HepG2 (cell line): ENCODE measurements at regions not wholly inside any gene's neighbourhood (a gene's known extent, or its start where the extent isn't known, plus 50 kb on each side); places are given as distances from the start of the nearest gene placed in this dataset.
"Not testable (repeated sequence)": the region's sequence is repeated elsewhere in the genome, so short reads cannot be mapped to it uniquely, and the experiment has no call there.

Experiments used
- ATAC-seq: fragments of 200-7000 bp; cut with Tn5 transposase; 3 replicates; pipeline ENCODE4 v1.9.1; 2020; ENCODE audit warnings: mild to moderate bottlenecking, moderate library complexity
- BruUV-seq: library from RNA; stranded (reverse); fragments of 400-500 nt; replicated peaks from 2 replicates; lab custom pipeline; 2021; lab: Mats Ljungman, UMichigan
- CTCF ChIA-PET: fragments of 300-600 bp; formaldehyde crosslinking; extraction: SDS; loops from one replicate; lab custom pipeline; 2021; ENCODE audit warnings: low total read pairs, inconsistent platforms, low intra/inter-chr PET ratio; lab: Yijun Ruan, JAX
- POLR2A ChIA-PET: fragments of 350-600 bp; sonication (Branson Sonifier 250); formaldehyde crosslinking; loops from one replicate; lab custom pipeline; 2020; ENCODE audit warnings: antibody characterized with exemption, inconsistent platforms; lab: Yijun Ruan, JAX
- DNase-seq: peaks from one replicate; pipeline ENCODE4 v3.0.0-alpha.2; 2015; ENCODE audit warnings: low spot score
- FAIRE-seq: peaks from 3 replicates; lab custom pipeline; 2011; peaks lifted over from hg19 to GRCh38; lab: Jason Lieb, UNC
- H2AFZ ChIP-seq: one replicate; pipeline ENCODE4 v1.6.1; 2011; ENCODE audit warnings: low read length, inconsistent platforms
- H3K27ac ChIP-seq: fragments of 300-600 bp; 3 replicates; pipeline ENCODE4 v1.8.0; 2011; ENCODE audit warnings: mixed run types, mild to moderate bottlenecking, mixed read lengths, low read length, inconsistent platforms; ENCODE audit not compliant: insufficient read depth; ENCODE audit errors: extremely low read length
- H3K27me3 ChIP-seq, 2 experiments: fragments of 200-600 bp in 1 of 2; 2 replicates in 1 of 2; 3 replicates in 1 of 2; pipeline versions ENCODE4 v1.6.0 to v1.8.0; 2011; ENCODE audit warnings: low read length in 2 of 2, mild to moderate bottlenecking in 2 of 2, moderate library complexity in 2 of 2, inconsistent platforms in 1 of 2; ENCODE audit not compliant: insufficient read depth in 2 of 2, control insufficient read depth in 1 of 2
- H3K36me3 ChIP-seq, 2 experiments: fragments of 200-600 bp in 1 of 2; replicated peaks in 1 of 2; 2 replicates in 1 of 2; 3 replicates in 1 of 2; pipeline versions ENCODE4 v1.5.1 to v1.8.0; 2011; ENCODE audit warnings: low read length in 2 of 2, inconsistent platforms in 1 of 2; ENCODE audit not compliant: insufficient read depth in 2 of 2, control insufficient read depth in 1 of 2
- H3K4me1 ChIP-seq: 2 replicates; pipeline ENCODE4 v1.5.1; 2012; ENCODE audit warnings: low read length, inconsistent platforms; ENCODE audit not compliant: insufficient read depth
- H3K4me2 ChIP-seq: 2 replicates; pipeline ENCODE4 v1.6.0; 2011; ENCODE audit warnings: low read depth, low read length, inconsistent platforms
- H3K4me3 ChIP-seq, 3 experiments: fragments of 200-600 bp in 1 of 3; sonication (generic), shearing (Covaris generic) in 1 of 3; replicated peaks in 1 of 3; 2 replicates each; pipeline ENCODE4 v1.5.1; 2011 to 2016; ENCODE audit warnings: low read length in 3 of 3, inconsistent platforms in 2 of 3, low read depth in 2 of 3, mild to moderate bottlenecking in 2 of 3, control low read depth in 1 of 3, mixed read lengths in 1 of 3; ENCODE audit not compliant: insufficient read depth in 1 of 3
- H3K79me2 ChIP-seq: one replicate; pipeline ENCODE4 v1.6.1; 2011; ENCODE audit warnings: low read length, inconsistent platforms; ENCODE audit not compliant: insufficient read depth
- H3K9ac ChIP-seq: 2 replicates; pipeline ENCODE4 v1.6.0; 2011; ENCODE audit warnings: mild to moderate bottlenecking, low read depth, low read length, inconsistent platforms; ENCODE audit not compliant: insufficient read depth
- H3K9me3 ChIP-seq: 2 replicates; pipeline ENCODE4 v1.5.1; 2012; ENCODE audit warnings: mild to moderate bottlenecking, low read length
- H4K20me1 ChIP-seq: 2 replicates; pipeline ENCODE4 v1.6.0; 2011; ENCODE audit warnings: inconsistent platforms, mild to moderate bottlenecking, low read length, moderate library complexity; ENCODE audit not compliant: insufficient read depth
- CCDC6 ChIP-seq: sonication (generic); formaldehyde crosslinking; IDR thresholded peaks from 2 replicates; pipeline ENCODE4 v1.8.1; 2022; ENCODE audit warnings: mild to moderate bottlenecking, missing genetic modification reagents, moderate library complexity
- MAFG ChIP-seq: sonication (generic); formaldehyde crosslinking; IDR thresholded peaks from 2 replicates; pipeline ENCODE4 v1.5.1; 2020; ENCODE audit warnings: mild to moderate bottlenecking, missing genetic modification reagents
- MLXIP ChIP-seq: sonication (generic); formaldehyde crosslinking; IDR thresholded peaks from 2 replicates; pipeline ENCODE4 v1.9.0; 2021; ENCODE audit warnings: missing genetic modification reagents, borderline replicate concordance
- POLR2A ChIP-seq, 2 experiments: IDR thresholded peaks; 2 replicates each; pipeline ENCODE4 v1.6.1; 2011; ENCODE audit warnings: low read depth in 2 of 2, low read length in 2 of 2, mild to moderate bottlenecking in 1 of 2, moderate library complexity in 1 of 2; ENCODE audit not compliant: insufficient read depth in 1 of 2
- SIX1 ChIP-seq: sonication (generic); formaldehyde crosslinking; IDR thresholded peaks from 2 replicates; pipeline ENCODE4 v1.4.0; 2020; ENCODE audit warnings: missing genetic modification reagents, borderline replicate concordance
- WGBS: methylation state at CpG from one replicate; pipeline ENCODE4 v1.1.6; 2017; ENCODE audit warnings: low lambda C conversion rate; 5-methylcytosine and 5-hydroxymethylcytosine counted together
- in situ Hi-C: cut with HindIII; loops from 2 replicates; pipeline ENCODE4 v1.10.0; 2017; ENCODE audit warnings: low pct_unique_long_range_greater_than_20kb; ENCODE audit not compliant: extremely low pct_ligation_motif_present
- intact Hi-C: fragments of 100-400 bp; cut with micrococcal nuclease; formaldehyde crosslinking; loops from one replicate; pipeline ENCODE4 v1.10.0; 2022; ENCODE audit not compliant: unreplicated experiment

GRCh38 chr11:109062871-109063270, 359.1 kb upstream of the C11orf87 start:
- no peak for DNase-seq
- FAIRE-seq: no peak
- Histone ChIP-seq H3K4me3 (no peak overlapping the region), H2AFZ (no peak overlapping the region), H3K36me3 (no peaks in the 10 kb centered on the region), H3K4me1 (no peaks in the 10 kb centered on the region), H3K9me3 (no peaks in the 10 kb centered on the region), H3K9ac (no peak overlapping the region), H3K4me2 (no peak overlapping the region), H4K20me1 (no peaks in the 10 kb centered on the region)
- intact Hi-C loops: no loop called here
- no peak for ATAC-seq
- in situ Hi-C loops: no loop called here
- POLR2A ChIA-PET: no interaction called here
- CTCF ChIA-PET: no interaction called here
- BruUV-seq: no TSS peak
- no peak for TF ChIP-seq POLR2A (IDR thresholded peaks at IDR 0.05; ENCODE audit: insufficient read depth in 1 of 2, low read depth in 2 of 2, low read length in 2 of 2)
- TF ChIP-seq MAFG: no peak
- no peak for TF ChIP-seq SIX1 (CRISPR knock-in tag)
- no peak for TF ChIP-seq MLXIP (CRISPR knock-in tag)
- TF ChIP-seq CCDC6 (CRISPR knock-in tag): no peak
- TF ChIP-seq, all 625 proteins: peak for 0
- Histone ChIP-seq H3K27ac (no peak overlapping the region), H3K79me2 (no peaks in the 10 kb centered on the region), H3K27me3 (no peaks in the 10 kb centered on the region)
- 0% methylated on average over 2 of the region's 2 CpGs for WGBS

GRCh38 chr11:109064618-109065311, 357.2 kb upstream of the C11orf87 start:
- BruUV-seq, POLR2A ChIA-PET, H3K9ac ChIP-seq: not testable (repeated sequence)

More at GRCh38 chr11:109064618-109065311, 357.2 kb upstream of the C11orf87 start:
- intact Hi-C loops, in situ Hi-C loops, CTCF ChIA-PET, ATAC-seq, DNase-seq, H3K27me3 ChIP-seq, H4K20me1 ChIP-seq, H3K36me3 ChIP-seq, H3K27ac ChIP-seq, H3K4me1 ChIP-seq, H3K4me2 ChIP-seq, H3K9me3 ChIP-seq, FAIRE-seq, H3K79me2 ChIP-seq, H3K4me3 ChIP-seq, H2AFZ ChIP-seq: not testable (repeated sequence)
- 21% methylated on average over 5 of the region's 5 CpGs for WGBS
